ENCODE measurements at regions not wholly inside any gene's neighbourhood (a gene's known extent, or its start where the extent isn't known, plus 50 kb on each side); places are given as distances from the start of the nearest gene placed in this dataset.

DNA sequence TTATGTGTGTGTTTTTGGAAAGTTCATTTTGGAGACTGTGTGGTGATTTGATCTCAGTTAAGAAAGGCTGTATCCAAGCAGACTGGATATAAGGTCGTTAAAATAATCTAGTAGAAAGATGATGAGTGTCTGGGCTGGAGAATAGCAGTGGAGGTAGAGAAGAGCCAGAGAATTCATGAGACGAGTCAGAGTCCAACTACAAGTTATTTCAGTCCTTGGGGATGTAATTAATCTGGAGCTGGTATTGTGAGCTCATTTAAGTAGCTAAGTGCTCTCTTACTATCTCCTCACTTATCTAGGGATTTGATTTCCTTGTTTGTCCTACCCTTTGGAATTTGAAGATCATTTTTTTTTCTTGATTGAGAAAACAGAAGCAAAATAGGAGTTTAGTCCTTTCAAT, 1219.0 kb upstream of the ADGRL4 start:
- peaks cover 8% of the 10 kb centered on the region for H3K4me1 Mint-ChIP-seq (ENCODE audit: low read depth, unreplicated experiment)
- Histone ChIP-seq H3K4me1 (no peaks in the 10 kb centered on the region), H3K36me3 (ENCODE audit: control insufficient read depth, insufficient read depth, low read length) (no peaks in the 10 kb centered on the region), H3K9me3 (no peaks in the 10 kb centered on the region), H3K4me3 (ENCODE audit: low read depth, low read length) (no peak overlapping the region), H3K27me3 (replicated peaks; ENCODE audit: control insufficient read depth, insufficient read depth, low read length) (no peaks in the 10 kb centered on the region)
- POLR2A ChIA-PET = no interaction called here
- H3K27me3 Mint-ChIP-seq (ENCODE audit: insufficient read depth, unreplicated experiment) = no peaks in the 10 kb centered on the region
- H3K36me3 Mint-ChIP-seq (ENCODE audit: insufficient read depth, unreplicated experiment) = no peaks in the 10 kb centered on the region
- no peaks in the 10 kb centered on the region for H3K9me3 Mint-ChIP-seq (ENCODE audit: unreplicated experiment)
- TF ChIP-seq, protein P1, sequence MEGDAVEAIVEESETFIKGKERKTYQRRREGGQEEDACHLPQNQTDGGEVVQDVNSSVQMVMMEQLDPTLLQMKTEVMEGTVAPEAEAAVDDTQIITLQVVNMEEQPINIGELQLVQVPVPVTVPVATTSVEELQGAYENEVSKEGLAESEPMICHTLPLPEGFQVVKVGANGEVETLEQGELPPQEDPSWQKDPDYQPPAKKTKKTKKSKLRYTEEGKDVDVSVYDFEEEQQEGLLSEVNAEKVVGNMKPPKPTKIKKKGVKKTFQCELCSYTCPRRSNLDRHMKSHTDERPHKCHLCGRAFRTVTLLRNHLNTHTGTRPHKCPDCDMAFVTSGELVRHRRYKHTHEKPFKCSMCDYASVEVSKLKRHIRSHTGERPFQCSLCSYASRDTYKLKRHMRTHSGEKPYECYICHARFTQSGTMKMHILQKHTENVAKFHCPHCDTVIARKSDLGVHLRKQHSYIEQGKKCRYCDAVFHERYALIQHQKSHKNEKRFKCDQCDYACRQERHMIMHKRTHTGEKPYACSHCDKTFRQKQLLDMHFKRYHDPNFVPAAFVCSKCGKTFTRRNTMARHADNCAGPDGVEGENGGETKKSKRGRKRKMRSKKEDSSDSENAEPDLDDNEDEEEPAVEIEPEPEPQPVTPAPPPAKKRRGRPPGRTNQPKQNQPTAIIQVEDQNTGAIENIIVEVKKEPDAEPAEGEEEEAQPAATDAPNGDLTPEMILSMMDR (IDR thresholded peaks at IDR 0.05; ENCODE audit: insufficient read depth in 1 of 2, low read depth in 1 of 2, low read length in 1 of 2, severe bottlenecking in 1 of 2, unreplicated experiment in 1 of 2) = no peak
- intact Hi-C loops (cut with micrococcal nuclease; ENCODE audit: unreplicated experiment) = no loop called here
- CTCF ChIA-PET = no interaction called here
- BruUV-seq (replicated peaks) = no TSS peak
- H3K4me3 Mint-ChIP-seq (ENCODE audit: unreplicated experiment) = no peak overlapping the region
- DNase-seq = no peak
- no peak overlapping the region for H3K27ac Mint-ChIP-seq (ENCODE audit: unreplicated experiment)

- H3K4me3 ChIP-seq (ENCODE audit: low read depth, low read length) = no peak overlapping the region
- DNase-seq = no peak
- H3K4me1 ChIP-seq = no peaks in the 10 kb centered on the region
- H3K27me3 ChIP-seq (replicated peaks; ENCODE audit: control insufficient read depth, insufficient read depth, low read length) = no peaks in the 10 kb centered on the region
- Mint-ChIP-seq H3K4me3 (ENCODE audit: unreplicated experiment) (no peak overlapping the region), H3K27me3 (ENCODE audit: insufficient read depth, unreplicated experiment) (no peaks in the 10 kb centered on the region), H3K27ac (ENCODE audit: unreplicated experiment) (no peak overlapping the region), H3K36me3 (ENCODE audit: insufficient read depth, unreplicated experiment) (no peaks in the 10 kb centered on the region), H3K9me3 (ENCODE audit: unreplicated experiment) (no peaks in the 10 kb centered on the region), H3K4me1 (ENCODE audit: low read depth, unreplicated experiment) (peaks cover 8% of the 10 kb centered on the region)
- POLR2A ChIA-PET = no interaction called here
- H3K36me3 ChIP-seq (ENCODE audit: control insufficient read depth, insufficient read depth, low read length) = no peaks in the 10 kb centered on the region
- intact Hi-C loops (cut with micrococcal nuclease; ENCODE audit: unreplicated experiment) = no loop called here
- TF ChIP-seq, protein P1 (IDR thresholded peaks at IDR 0.05; ENCODE audit: insufficient read depth in 1 of 2, low read depth in 1 of 2, low read length in 1 of 2, severe bottlenecking in 1 of 2, unreplicated experiment in 1 of 2) = no peak
- CTCF ChIA-PET = no interaction called here
- no TSS peak for BruUV-seq (replicated peaks)
- H3K9me3 ChIP-seq = no peaks in the 10 kb centered on the region
Measured at GRCh38 chr1:80221319-80221718, 1214.8 kb upstream of the ADGRL4 start.

DNA sequence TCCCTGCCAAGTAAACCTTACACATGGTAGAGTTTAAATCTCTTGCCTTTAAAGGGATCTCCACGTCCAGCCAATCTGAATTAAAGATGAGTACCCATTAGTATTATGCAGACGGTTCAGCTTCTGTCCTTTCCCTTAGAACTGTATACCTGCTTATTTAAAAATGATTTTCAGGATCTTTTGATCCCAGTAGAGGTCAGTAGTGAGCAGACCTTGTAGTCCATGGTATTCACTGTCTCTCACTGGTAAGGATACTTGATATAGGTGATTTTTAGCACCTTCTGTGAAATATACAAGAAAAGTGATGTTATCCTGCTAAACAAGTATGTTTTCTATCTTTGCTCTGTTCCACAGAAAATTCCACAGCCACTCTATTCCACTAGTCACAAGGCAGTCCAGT, 1211.6 kb upstream of the ADGRL4 start:
- Histone ChIP-seq H3K36me3 (ENCODE audit: control insufficient read depth, insufficient read depth, low read length) (no peaks in the 10 kb centered on the region), H3K4me1 (no peaks in the 10 kb centered on the region), H3K27me3 (replicated peaks; ENCODE audit: control insufficient read depth, insufficient read depth, low read length) (no peaks in the 10 kb centered on the region), H3K4me3 (ENCODE audit: low read depth, low read length) (no peak overlapping the region), H3K9me3 (no peaks in the 10 kb centered on the region)
- TF ChIP-seq, protein P1 (IDR thresholded peaks at IDR 0.05; ENCODE audit: insufficient read depth in 1 of 2, low read depth in 1 of 2, low read length in 1 of 2, severe bottlenecking in 1 of 2, unreplicated experiment in 1 of 2) = peak; percentile 33 to 50
- H3K4me3 Mint-ChIP-seq (ENCODE audit: unreplicated experiment) = no peak overlapping the region
- ChIA-PET POLR2A (no interaction called here), CTCF (no interaction called here)
- no TSS peak for BruUV-seq (replicated peaks)
- intact Hi-C loops (cut with micrococcal nuclease; ENCODE audit: unreplicated experiment) = loop anchor here (5.0 kb wide), 2 partner anchors 549 to 721 kb away; no protein-coding TSS in a partner anchor
- no peak overlapping the region for H3K27ac Mint-ChIP-seq (ENCODE audit: unreplicated experiment)
- peak in 1 of 2 experiments; percentile 32 for DNase-seq
- no peaks in the 10 kb centered on the region for H3K36me3 Mint-ChIP-seq (ENCODE audit: insufficient read depth, unreplicated experiment)
- no peaks in the 10 kb centered on the region for H3K27me3 Mint-ChIP-seq (ENCODE audit: insufficient read depth, unreplicated experiment)
- H3K4me1 Mint-ChIP-seq (ENCODE audit: low read depth, unreplicated experiment) = no peaks in the 10 kb centered on the region
- no peaks in the 10 kb centered on the region for H3K9me3 Mint-ChIP-seq (ENCODE audit: unreplicated experiment)

Measured in Caco-2 (cell line).